ENCODE measurements at regions not wholly inside any gene's neighbourhood (a gene's known extent, or its start where the extent isn't known, plus 50 kb on each side); places are given as distances from the start of the nearest gene placed in this dataset.
A peak's percentile ranks its signal among the peaks of the same experiment; 100 is the strongest.

- DNase-seq (ENCODE audit: insufficient read length, low spot score) (no peak), FAIRE-seq (no peak)
- no peak for TF ChIP-seq POLR2A (IDR thresholded peaks at IDR 0.05; ENCODE audit: low read depth, low read length)
Measured at GRCh38 chr1:184806296-184806721, 51.7 kb upstream of the EDEM3 start.

DNA sequence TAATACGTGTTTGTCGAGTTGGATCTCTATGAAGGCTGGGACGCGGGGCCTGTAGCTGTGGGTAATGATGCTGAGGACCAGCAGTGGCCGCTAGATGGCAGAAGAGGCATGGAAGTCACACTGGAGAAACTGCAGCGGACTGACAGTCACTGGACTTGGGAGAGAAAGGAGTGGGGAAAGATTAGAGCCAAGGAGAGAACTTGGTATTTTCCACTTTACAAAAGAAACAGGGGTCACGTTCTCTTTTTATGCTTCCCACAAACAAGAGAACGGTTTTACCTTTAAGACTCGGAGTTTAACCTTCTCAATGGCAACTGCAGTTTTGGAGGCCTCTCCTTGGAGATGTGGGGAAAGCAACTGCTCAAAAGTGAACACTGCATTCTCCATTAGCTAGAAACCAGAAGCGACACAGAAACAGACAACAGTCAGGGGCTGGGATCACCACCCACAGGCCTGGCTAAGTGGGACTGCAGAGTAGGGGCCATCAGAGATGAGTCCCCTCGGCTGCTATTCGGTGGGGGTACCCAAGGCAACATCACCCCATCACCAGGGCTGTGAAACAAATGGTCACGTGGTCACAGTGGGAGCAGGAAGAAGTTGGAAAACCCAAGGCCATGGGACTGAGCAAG lies 51.1 kb upstream of the EDEM3 start:
- peak; percentile 63 for DNase-seq (ENCODE audit: insufficient read length, low spot score)
- peak; percentile 57 for FAIRE-seq
- TF ChIP-seq POLR2A (IDR thresholded peaks at IDR 0.05; ENCODE audit: low read depth, low read length), result no peak
